ENCODE measurements at regions not wholly inside any gene's neighbourhood (a gene's known extent, or its start where the extent isn't known, plus 50 kb on each side); places are given as distances from the start of the nearest gene placed in this dataset.

GRCh38 chr1:87929906-87930305 lies 601.2 kb downstream of the LMO4 start (continued):
- TF ChIP-seq MEF2B (IDR thresholded peaks at IDR 0.05; ENCODE audit: partially characterized antibody, poor library complexity, severe bottlenecking) (no peak), CBX5 (IDR thresholded peaks at IDR 0.05; ENCODE audit: low read depth) (no peak), ATF7 (IDR thresholded peaks at IDR 0.05; ENCODE audit: low read depth) (no peak), HSF1 (IDR thresholded peaks at IDR 0.05; ENCODE audit: low read depth, low read length) (no peak), KDM1A (IDR thresholded peaks at IDR 0.05; ENCODE audit: borderline replicate concordance) (no peak)

- ATAC-seq (no peak), FAIRE-seq (no peak), DNase-seq (ENCODE audit: low read depth, low spot score) (no peak)
- no peak overlapping the region for H3K4me3 ChIP-seq
- ChIA-PET SMC1A (ENCODE audit: uncharacterized antibody, unreplicated experiment) (interaction anchor here (1.3 kb wide), 1 partner anchor 23 kb away, joined by 4 read pairs; no protein-coding TSS in a partner anchor), RAD21 (ENCODE audit: unreplicated experiment) (no interaction called here), POLR2A (no interaction called here), CTCF (no interaction called here)
- H3K4me2 ChIP-seq (ENCODE audit: control insufficient read depth, insufficient read depth): no peak overlapping the region
- H2AFZ ChIP-seq (ENCODE audit: control insufficient read depth, low read depth, low read length): no peak overlapping the region
- no peaks in the 10 kb centered on the region for H3K79me2 ChIP-seq (ENCODE audit: control insufficient read depth, insufficient read depth, low read length)
- no peaks in the 10 kb centered on the region for H3K4me1 ChIP-seq (ENCODE audit: control insufficient read depth, insufficient read depth, low read length)
- H3K9ac ChIP-seq (ENCODE audit: control insufficient read depth, insufficient read depth, low read length): no peak overlapping the region
- intact Hi-C loops (cut with micrococcal nuclease; ENCODE audit: unreplicated experiment): no loop called here
- H3K36me3 ChIP-seq (ENCODE audit: control insufficient read depth in 2 of 2, insufficient read depth in 2 of 2, low read length in 1 of 2): no peaks in the 10 kb centered on the region
- H3K27me3 ChIP-seq (replicated peaks in 1 of 2; ENCODE audit: control insufficient read depth in 2 of 2, insufficient read depth in 2 of 2, low read length in 1 of 2): no peaks in the 10 kb centered on the region
- no peaks in the 10 kb centered on the region for H3K9me3 ChIP-seq (replicated peaks; ENCODE audit: control insufficient read depth, insufficient read depth, low read length)
- no TSS peak for BruUV-seq (replicated peaks)
- WGBS (ENCODE audit: insufficient coverage, insufficient replicate concordance, low lambda C conversion rate, missing lambda C conversion rate): 0% methylated on average over 1 of the region's 1 CpG
- H3K27ac ChIP-seq (ENCODE audit: control insufficient read depth, insufficient read depth): no peak overlapping the region
- in situ Hi-C loops (cut with MboI): no loop called here
- H4K20me1 ChIP-seq (ENCODE audit: control insufficient read depth, insufficient read depth): no peaks in the 10 kb centered on the region
- no peak for TF ChIP-seq REST (IDR thresholded peaks at IDR 0.05; ENCODE audit: low read depth, low read length)
- TF ChIP-seq TCF12 (IDR thresholded peaks at IDR 0.05; ENCODE audit: low read depth, low read length): no peak
- no peak for TF ChIP-seq KAT2A (conservative IDR thresholded peaks at IDR 0.05; ENCODE audit: control insufficient read depth, low read depth, low read length)
- no peak for TF ChIP-seq CEBPZ (IDR thresholded peaks at IDR 0.05; ENCODE audit: low read depth, low read length)
- TF ChIP-seq RCOR1 (conservative IDR thresholded peaks at IDR 0.05; ENCODE audit: low read depth, low read length): no peak
- TF ChIP-seq YY1 (IDR thresholded peaks at IDR 0.05; ENCODE audit: low read depth, low read length): no peak
- TF ChIP-seq CTCF (IDR thresholded peaks at IDR 0.05 in 2 of 3, conservative IDR thresholded peaks at IDR 0.05 in 1 of 3; ENCODE audit: control insufficient read depth in 2 of 3, extremely low read depth in 1 of 3, insufficient read depth in 1 of 3, low read depth in 3 of 3, low read length in 3 of 3): no peak
Observed at GRCh38 chr1:87930796-87931195, 602.1 kb downstream of the LMO4 start.

Measured in GM12878 (cell line).